B cell (primary cell): ENCODE measurements at regions not wholly inside any gene's neighbourhood (a gene's known extent, or its start where the extent isn't known, plus 50 kb on each side); places are given as distances from the start of the nearest gene placed in this dataset.
"Not testable (repeated sequence)": the region's sequence is repeated elsewhere in the genome, so short reads cannot be mapped to it uniquely, and the experiment has no call there.

Experiments
- ATAC-seq: fragments of 200-7000 bp; cut with Tn5 transposase; one replicate; pipeline ENCODE4 v1.10.0; 2021; ENCODE audit warnings: low read depth, mild to moderate bottlenecking, moderate number of reproducible peaks, moderate library complexity
- CTCF ChIA-PET: fragments of 350-600 bp; sonication (Branson Sonifier 250); formaldehyde crosslinking; loops from one replicate; lab custom pipeline; 2021; ENCODE audit warnings: antibody characterized with exemption, inconsistent platforms; lab: Charles Lee
- POLR2A ChIA-PET: fragments of 350-600 bp; sonication (Branson Sonifier 250); formaldehyde crosslinking; loops from one replicate; lab custom pipeline; 2021; ENCODE audit warnings: antibody characterized with exemption; lab: Charles Lee
- DNase-seq: peaks from one replicate; pipeline ENCODE4 v3.0.0; 2013
- H2AFZ ChIP-seq: 2 replicates; pipeline ENCODE4 v1.6.1; 2012; ENCODE audit warnings: mild to moderate bottlenecking, low read depth, low read length; ENCODE audit not compliant: insufficient read depth, poor library complexity, severe bottlenecking
- H3K27ac ChIP-seq, 2 donors: 1 replicate in 1 of 2; 2 replicates in 1 of 2; pipeline ENCODE4 v1.5.1; 2012 to 2013; ENCODE audit warnings: low read length in 2 of 2, mild to moderate bottlenecking in 2 of 2, moderate library complexity in 1 of 2
- H3K27me3 ChIP-seq, 4 experiments: fragments of 200-600 bp in 1 of 4; sonication (generic) in 1 of 4; replicated peaks in 1 of 4; 1 replicate in 2 of 4; 2 replicates in 2 of 4; pipeline versions ENCODE4 v1.6.1 to v1.7.0; 2013 to 2016; ENCODE audit warnings: low read length in 3 of 4, mild to moderate bottlenecking in 2 of 4, mixed read lengths in 1 of 4, moderate library complexity in 1 of 4; ENCODE audit not compliant: insufficient read depth in 4 of 4, control insufficient read depth in 3 of 4; ENCODE audit errors: control extremely low read depth in 1 of 4
- H3K36me3 ChIP-seq, 2 experiments: replicated peaks in 1 of 2; 1 replicate in 1 of 2; 2 replicates in 1 of 2; pipeline versions ENCODE4 v1.6.1 to v1.7.1; 2013; ENCODE audit warnings: low read length in 1 of 2; ENCODE audit not compliant: insufficient read depth in 2 of 2, control insufficient read depth in 1 of 2; ENCODE audit errors: control extremely low read depth in 1 of 2, extremely low read depth in 1 of 2
- H3K4me1 ChIP-seq, 2 donors: fragments of 200-600 bp in 1 of 2; sonication (generic) in 1 of 2; 1 replicate in 1 of 2; 2 replicates in 1 of 2; pipeline versions ENCODE4 v1.5.1 to v1.6.1; 2013 to 2017; ENCODE audit warnings: low read length in 2 of 2; ENCODE audit not compliant: control insufficient read depth in 2 of 2, insufficient read depth in 2 of 2
- H3K4me2 ChIP-seq: replicated peaks from 2 replicates; pipeline ENCODE3; 2012; ENCODE audit warnings: mild to moderate bottlenecking, low read depth, low read length; ENCODE audit not compliant: poor library complexity, severe bottlenecking
- H3K4me3 ChIP-seq, 5 experiments: fragments of 200-600 bp in 1 of 5; sonication (generic) in 1 of 5; 1 replicate in 3 of 5; 2 replicates in 2 of 5; pipeline versions ENCODE4 v1.5.1 to v1.7.0; 2011 to 2016; ENCODE audit warnings: low read length in 4 of 5, mild to moderate bottlenecking in 4 of 5, low read depth in 2 of 5, control low read depth in 1 of 5, moderate library complexity in 1 of 5; ENCODE audit not compliant: insufficient read depth in 1 of 5; ENCODE audit errors: control extremely low read depth in 1 of 5, extremely low read depth in 1 of 5
- H3K79me2 ChIP-seq: fragments of 200-600 bp; sonication (generic); one replicate; pipeline ENCODE4 v1.6.0; 2016; ENCODE audit warnings: low read length; ENCODE audit not compliant: control insufficient read depth, insufficient read depth
- H3K9ac ChIP-seq: fragments of 200-600 bp; sonication (generic); 2 replicates; pipeline ENCODE4 v1.6.1; 2017; ENCODE audit warnings: mild to moderate bottlenecking, low read length, moderate library complexity
- H3K9me3 ChIP-seq, 3 donors: one replicate each; pipeline versions ENCODE4 v1.6.1 to v1.7.1; 2013; ENCODE audit warnings: low read length in 2 of 3; ENCODE audit not compliant: control insufficient read depth in 2 of 3, insufficient read depth in 1 of 3; ENCODE audit errors: control extremely low read depth in 1 of 3
- H4K20me1 ChIP-seq: 2 replicates; pipeline ENCODE4 v1.6.0; 2012; ENCODE audit warnings: mild to moderate bottlenecking, low read length; ENCODE audit not compliant: insufficient read depth, control insufficient read depth, poor library complexity, severe bottlenecking
- H3K27ac Mint-ChIP-seq: one replicate; pipeline ENCODE4 v1.8.0; 2021; ENCODE audit warnings: mixed read lengths
- H3K27me3 Mint-ChIP-seq: one replicate; pipeline ENCODE4 v1.8.0; 2021; ENCODE audit warnings: mixed read lengths
- H3K4me1 Mint-ChIP-seq: one replicate; pipeline ENCODE4 v1.8.0; 2021; ENCODE audit warnings: mixed read lengths
- H3K4me3 Mint-ChIP-seq: one replicate; pipeline ENCODE4 v1.8.0; 2021; ENCODE audit warnings: mixed read lengths
- H3K9me3 Mint-ChIP-seq: one replicate; pipeline ENCODE4 v1.8.0; 2022; ENCODE audit warnings: mixed read lengths; ENCODE audit not compliant: insufficient read depth
- EZH2 ChIP-seq: IDR thresholded peaks from 2 replicates; pipeline ENCODE4 v1.6.1; 2012; ENCODE audit warnings: borderline replicate concordance, low read depth, mild to moderate bottlenecking, moderate library complexity, low read length; ENCODE audit not compliant: insufficient read depth, poor library complexity, severe bottlenecking
- WGBS: methylation state at CpG from one replicate; pipeline ENCODE4 v1.1.5; 2013; ENCODE audit warnings: missing lambda C conversion rate; ENCODE audit not compliant: insufficient coverage; 5-methylcytosine and 5-hydroxymethylcytosine counted together
- intact Hi-C: fragments of 100-400 bp; cut with micrococcal nuclease; formaldehyde crosslinking; loops from one replicate; pipeline ENCODE4 v1.10.0; 2022

- Mint-ChIP-seq H3K27me3 (no peaks in the 10 kb centered on the region), H3K4me1 (no peaks in the 10 kb centered on the region), H3K9me3 (no peaks in the 10 kb centered on the region), H3K27ac (no peak overlapping the region), H3K4me3 (no peak overlapping the region)
- no peak overlapping the region for H2AFZ ChIP-seq
- CTCF ChIA-PET, result no interaction called here
- no peaks in the 10 kb centered on the region for H4K20me1 ChIP-seq
- no peaks in the 10 kb centered on the region for H3K79me2 ChIP-seq
- no peak for TF ChIP-seq EZH2
- no peak overlapping the region for H3K4me3 ChIP-seq
- ATAC-seq (no peak), DNase-seq (no peak)
- H3K27ac ChIP-seq, result no peak overlapping the region
- H3K9me3 ChIP-seq, result no peaks in the 10 kb centered on the region
- H3K4me2 ChIP-seq, result no peak overlapping the region
- H3K9ac ChIP-seq, result no peak overlapping the region
- H3K4me1 ChIP-seq, result no peaks in the 10 kb centered on the region
- intact Hi-C loops, result no loop called here
- no peaks in the 10 kb centered on the region for H3K36me3 ChIP-seq
- POLR2A ChIA-PET, result no interaction called here
- H3K27me3 ChIP-seq, result no peaks in the 10 kb centered on the region
These were observed 547.5 kb downstream of the TRAM1L1 start for GRCh38 chr4:116537828-116538227.

GRCh38 chr4:116536024-116536423, 549.4 kb downstream of the TRAM1L1 start:
- H3K36me3 ChIP-seq, H3K9ac ChIP-seq, H3K9me3 ChIP-seq, H3K4me2 ChIP-seq, H3K27ac Mint-ChIP-seq, H3K4me1 Mint-ChIP-seq, POLR2A ChIA-PET, H3K4me1 ChIP-seq, H3K79me2 ChIP-seq, H3K4me3 ChIP-seq, ATAC-seq, H3K27ac ChIP-seq, H4K20me1 ChIP-seq, intact Hi-C loops, H3K27me3 ChIP-seq, H3K9me3 Mint-ChIP-seq, H3K27me3 Mint-ChIP-seq, DNase-seq, H3K4me3 Mint-ChIP-seq, H2AFZ ChIP-seq, CTCF ChIA-PET: not testable (repeated sequence)
- 100% methylated on average over 2 of the region's 6 CpGs for WGBS
